ENCODE measurements at regions not wholly inside any gene's neighbourhood (a gene's known extent, or its start where the extent isn't known, plus 50 kb on each side); places are given as distances from the start of the nearest gene placed in this dataset.

DNA sequence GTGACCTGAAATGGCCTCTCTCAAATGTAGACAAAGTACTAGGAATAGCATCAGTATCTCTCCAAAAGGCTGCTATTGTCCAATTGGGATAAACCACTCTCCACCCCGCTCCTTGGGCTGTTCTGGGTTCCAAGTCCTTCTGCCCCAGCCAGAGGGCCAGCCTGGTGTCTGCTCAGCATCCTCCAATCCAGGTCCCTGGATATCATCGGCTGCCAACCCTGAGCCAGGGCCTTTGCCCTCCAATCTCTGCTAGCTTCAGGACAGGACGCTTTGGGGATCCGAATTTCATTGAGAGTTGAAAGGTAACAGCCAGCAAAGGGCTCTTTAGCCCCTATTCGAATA lies 119.3 kb upstream of the ADPGK start:
- H3K4me3 ChIP-seq = no peak overlapping the region
- DNase-seq (ENCODE audit: low read depth in 1 of 2, low spot score in 1 of 2) = no peak
- H3K27me3 ChIP-seq = no peaks in the 10 kb centered on the region
- TF ChIP-seq, protein P1, sequence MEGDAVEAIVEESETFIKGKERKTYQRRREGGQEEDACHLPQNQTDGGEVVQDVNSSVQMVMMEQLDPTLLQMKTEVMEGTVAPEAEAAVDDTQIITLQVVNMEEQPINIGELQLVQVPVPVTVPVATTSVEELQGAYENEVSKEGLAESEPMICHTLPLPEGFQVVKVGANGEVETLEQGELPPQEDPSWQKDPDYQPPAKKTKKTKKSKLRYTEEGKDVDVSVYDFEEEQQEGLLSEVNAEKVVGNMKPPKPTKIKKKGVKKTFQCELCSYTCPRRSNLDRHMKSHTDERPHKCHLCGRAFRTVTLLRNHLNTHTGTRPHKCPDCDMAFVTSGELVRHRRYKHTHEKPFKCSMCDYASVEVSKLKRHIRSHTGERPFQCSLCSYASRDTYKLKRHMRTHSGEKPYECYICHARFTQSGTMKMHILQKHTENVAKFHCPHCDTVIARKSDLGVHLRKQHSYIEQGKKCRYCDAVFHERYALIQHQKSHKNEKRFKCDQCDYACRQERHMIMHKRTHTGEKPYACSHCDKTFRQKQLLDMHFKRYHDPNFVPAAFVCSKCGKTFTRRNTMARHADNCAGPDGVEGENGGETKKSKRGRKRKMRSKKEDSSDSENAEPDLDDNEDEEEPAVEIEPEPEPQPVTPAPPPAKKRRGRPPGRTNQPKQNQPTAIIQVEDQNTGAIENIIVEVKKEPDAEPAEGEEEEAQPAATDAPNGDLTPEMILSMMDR (IDR thresholded peaks at IDR 0.05; ENCODE audit: low read depth, low read length) = no peak
- no peaks in the 10 kb centered on the region for H3K36me3 ChIP-seq
- no peak overlapping the region for H3K27ac ChIP-seq
- H3K4me1 ChIP-seq (ENCODE audit: low read depth) = peaks cover 3% of the 10 kb centered on the region
- no peaks in the 10 kb centered on the region for H3K9me3 ChIP-seq (ENCODE audit: low read depth)

DNA sequence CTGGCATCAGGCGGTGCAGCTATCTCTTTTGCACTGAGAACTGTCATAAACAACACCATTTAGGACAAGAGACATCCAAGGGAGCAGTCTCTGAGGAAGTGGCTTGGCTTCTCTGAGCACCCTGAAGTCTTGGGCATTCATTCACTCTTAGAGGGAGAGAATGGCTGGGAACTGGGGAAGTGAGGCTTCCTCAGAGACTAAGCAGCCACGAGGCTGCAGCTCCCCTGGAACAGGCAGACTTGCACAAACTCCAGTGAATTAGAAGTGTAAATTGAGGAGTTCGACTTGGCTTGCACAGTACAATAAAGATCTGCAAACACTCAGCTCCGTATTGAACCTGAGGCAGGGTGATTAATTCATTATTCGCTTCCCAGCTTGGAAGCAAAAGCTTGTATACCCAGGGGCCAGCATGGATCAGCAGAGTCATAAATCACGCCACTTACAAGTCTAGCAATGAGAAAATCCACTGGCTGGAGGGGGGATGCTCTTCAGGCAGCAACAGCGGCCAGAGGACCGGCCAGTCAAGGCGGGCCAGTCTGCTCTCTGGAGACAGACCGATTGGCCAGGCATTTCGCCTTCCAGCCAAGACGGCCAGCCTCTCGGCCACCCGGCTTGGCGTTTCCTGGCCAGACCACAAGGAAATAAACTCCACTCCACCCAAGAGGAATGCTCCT lies 118.8 kb upstream of the ADPGK start:
- H3K4me1 ChIP-seq (ENCODE audit: low read depth) = peaks cover under 1% of the 10 kb centered on the region
- peak in 1 of 2 donors; percentile 92 for DNase-seq (ENCODE audit: low read depth in 1 of 2, low spot score in 1 of 2)
- TF ChIP-seq, protein P1 (IDR thresholded peaks at IDR 0.05; ENCODE audit: low read depth, low read length) = no peak
- H3K36me3 ChIP-seq = no peaks in the 10 kb centered on the region
- no peak overlapping the region for H3K4me3 ChIP-seq
- H3K9me3 ChIP-seq (ENCODE audit: low read depth) = no peaks in the 10 kb centered on the region
- H3K27me3 ChIP-seq = no peaks in the 10 kb centered on the region
- H3K27ac ChIP-seq = no peak overlapping the region

DNA sequence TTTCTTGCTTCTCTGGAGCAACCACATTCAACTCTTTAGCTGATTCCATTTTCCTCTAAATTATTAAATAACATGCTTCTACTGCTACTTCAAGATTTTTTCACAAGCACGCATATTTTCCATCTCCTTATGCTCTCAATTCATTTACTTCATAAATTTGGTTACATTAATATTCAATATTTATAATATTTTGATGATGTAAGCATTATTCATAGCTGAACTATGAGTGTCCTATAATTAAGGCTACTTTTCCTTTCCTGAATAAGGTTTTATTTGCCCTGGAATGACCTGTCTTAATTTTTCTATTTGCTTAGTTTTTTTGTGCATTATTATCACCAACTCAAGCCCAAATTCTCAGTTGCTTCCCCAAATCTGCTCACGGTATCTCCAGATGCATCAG lies 109.4 kb upstream of the ADPGK start:
- Histone ChIP-seq H3K36me3 (no peaks in the 10 kb centered on the region), H3K27ac (no peak overlapping the region), H3K27me3 (no peaks in the 10 kb centered on the region), H3K4me1 (ENCODE audit: low read depth) (no peaks in the 10 kb centered on the region), H3K4me3 (no peak overlapping the region), H3K9me3 (ENCODE audit: low read depth) (no peaks in the 10 kb centered on the region)
- DNase-seq (ENCODE audit: low read depth in 1 of 2, low spot score in 1 of 2) = no peak
- TF ChIP-seq, protein P1 (IDR thresholded peaks at IDR 0.05; ENCODE audit: low read depth, low read length) = no peak

DNA sequence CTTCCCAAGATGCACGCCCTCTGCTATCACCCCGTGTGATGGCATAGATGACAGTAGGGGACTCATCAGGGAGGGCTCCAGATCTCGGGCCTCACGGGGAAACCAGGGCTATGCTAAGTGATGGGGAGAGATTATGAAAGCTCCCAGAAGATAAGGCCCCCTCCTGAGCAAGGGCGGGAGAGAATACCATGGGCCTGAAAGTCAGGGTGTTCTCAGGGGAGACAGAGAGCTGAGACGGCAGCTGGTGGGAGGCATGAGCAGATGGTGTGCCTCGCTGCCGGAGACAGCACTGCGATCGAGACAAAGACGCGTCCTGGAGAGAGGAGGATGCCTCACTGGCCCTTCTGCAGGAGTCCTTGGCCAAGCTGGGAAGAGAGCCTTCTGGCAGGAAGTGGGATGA lies 106.5 kb upstream of the ADPGK start:
- DNase-seq (ENCODE audit: low read depth in 1 of 2, low spot score in 1 of 2) = peak in 1 of 2 donors; percentile 10
- no peaks in the 10 kb centered on the region for H3K4me1 ChIP-seq (ENCODE audit: low read depth)
- TF ChIP-seq, protein P1 (IDR thresholded peaks at IDR 0.05; ENCODE audit: low read depth, low read length) = no peak
- H3K27me3 ChIP-seq = no peaks in the 10 kb centered on the region
- no peak overlapping the region for H3K27ac ChIP-seq
- no peaks in the 10 kb centered on the region for H3K9me3 ChIP-seq (ENCODE audit: low read depth)
- no peak overlapping the region for H3K4me3 ChIP-seq
- H3K36me3 ChIP-seq = no peaks in the 10 kb centered on the region

DNA sequence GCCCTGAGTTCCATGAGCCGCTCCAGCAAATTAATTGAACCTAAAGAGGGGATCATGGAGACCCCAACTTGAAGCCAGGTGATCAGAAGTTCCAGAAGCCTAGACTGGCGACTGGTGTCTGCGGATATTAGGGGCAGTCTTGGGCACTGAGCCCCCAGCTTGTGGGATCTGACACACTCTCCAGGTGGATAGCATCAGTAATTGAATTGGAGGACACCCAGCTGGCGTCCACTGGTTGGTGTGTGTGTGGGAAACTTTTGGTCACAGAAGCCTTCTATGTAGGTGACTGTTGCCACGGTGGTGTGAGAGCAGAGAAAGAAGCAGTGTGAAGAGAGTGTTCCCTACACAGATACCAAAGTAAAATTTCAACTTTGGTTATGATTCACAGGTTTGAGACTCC lies 106.0 kb upstream of the ADPGK start:
- Histone ChIP-seq H3K27ac (no peak overlapping the region), H3K36me3 (no peaks in the 10 kb centered on the region), H3K4me3 (no peak overlapping the region), H3K9me3 (ENCODE audit: low read depth) (no peaks in the 10 kb centered on the region), H3K27me3 (no peaks in the 10 kb centered on the region), H3K4me1 (ENCODE audit: low read depth) (no peaks in the 10 kb centered on the region)
- TF ChIP-seq, protein P1 (IDR thresholded peaks at IDR 0.05; ENCODE audit: low read depth, low read length) = no peak
- DNase-seq (ENCODE audit: low read depth in 1 of 2, low spot score in 1 of 2) = no peak
